ENCODE measurements at regions not wholly inside any gene's neighbourhood (a gene's known extent, or its start where the extent isn't known, plus 50 kb on each side); places are given as distances from the start of the nearest gene placed in this dataset.

- TF ChIP-seq TARDBP (IDR thresholded peaks at IDR 0.05) (no peak), FOXA1 (IDR thresholded peaks at IDR 0.05) (no peak), SP1 (IDR thresholded peaks at IDR 0.05) (no peak), SUZ12 (IDR thresholded peaks at IDR 0.05) (no peak), FOXM1 (IDR thresholded peaks at IDR 0.05; ENCODE audit: borderline replicate concordance) (no peak), L3MBTL2 (conservative IDR thresholded peaks at IDR 0.05) (no peak), PKNOX1 (IDR thresholded peaks at IDR 0.05) (no peak; the same call in 1 of the 2 replicates), ELF4 (IDR thresholded peaks at IDR 0.05) (no peak), ZNF384 (IDR thresholded peaks at IDR 0.05) (no peak), NFRKB (IDR thresholded peaks at IDR 0.05) (no peak), ARNT (IDR thresholded peaks at IDR 0.05) (no peak), FOXK2 (IDR thresholded peaks at IDR 0.05) (no peak)
These were observed 114.6 kb downstream of the NFKBIZ start for GRCh38 chr3:101963902-101964362.

Measured in HEK293T (cell line).